ENCODE measurements at regions not wholly inside any gene's neighbourhood (a gene's known extent, or its start where the extent isn't known, plus 50 kb on each side); places are given as distances from the start of the nearest gene placed in this dataset.

GRCh38 chr11:16448123-16448717 lies 91.9 kb upstream of the SOX6 start:
- no peak overlapping the region for H3K27ac ChIP-seq
- TF ChIP-seq, protein P1, sequence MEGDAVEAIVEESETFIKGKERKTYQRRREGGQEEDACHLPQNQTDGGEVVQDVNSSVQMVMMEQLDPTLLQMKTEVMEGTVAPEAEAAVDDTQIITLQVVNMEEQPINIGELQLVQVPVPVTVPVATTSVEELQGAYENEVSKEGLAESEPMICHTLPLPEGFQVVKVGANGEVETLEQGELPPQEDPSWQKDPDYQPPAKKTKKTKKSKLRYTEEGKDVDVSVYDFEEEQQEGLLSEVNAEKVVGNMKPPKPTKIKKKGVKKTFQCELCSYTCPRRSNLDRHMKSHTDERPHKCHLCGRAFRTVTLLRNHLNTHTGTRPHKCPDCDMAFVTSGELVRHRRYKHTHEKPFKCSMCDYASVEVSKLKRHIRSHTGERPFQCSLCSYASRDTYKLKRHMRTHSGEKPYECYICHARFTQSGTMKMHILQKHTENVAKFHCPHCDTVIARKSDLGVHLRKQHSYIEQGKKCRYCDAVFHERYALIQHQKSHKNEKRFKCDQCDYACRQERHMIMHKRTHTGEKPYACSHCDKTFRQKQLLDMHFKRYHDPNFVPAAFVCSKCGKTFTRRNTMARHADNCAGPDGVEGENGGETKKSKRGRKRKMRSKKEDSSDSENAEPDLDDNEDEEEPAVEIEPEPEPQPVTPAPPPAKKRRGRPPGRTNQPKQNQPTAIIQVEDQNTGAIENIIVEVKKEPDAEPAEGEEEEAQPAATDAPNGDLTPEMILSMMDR (conservative IDR thresholded peaks at IDR 0.05), result no peak
- TF ChIP-seq ZFX (IDR thresholded peaks at IDR 0.05), result no peak

DNA sequence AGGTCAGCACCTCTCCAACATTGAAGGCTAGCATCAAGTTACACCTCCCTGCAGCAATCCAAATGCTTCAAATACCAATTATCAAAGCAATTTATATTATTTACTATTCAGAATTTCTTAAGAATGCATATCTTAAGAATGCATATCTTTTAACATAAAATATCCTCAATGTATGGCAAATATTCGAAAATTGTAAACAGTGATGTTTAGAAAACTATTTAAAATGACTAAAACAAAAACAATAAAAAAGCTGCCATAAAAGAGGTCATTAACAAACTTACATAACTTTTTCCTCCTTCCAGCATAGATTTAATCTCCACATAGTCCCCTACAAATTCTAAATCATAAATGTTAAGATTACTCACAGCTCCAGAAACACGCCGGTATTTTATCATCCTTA lies 85.1 kb upstream of the SOX6 start:
- no peak overlapping the region for H3K27ac ChIP-seq
- TF ChIP-seq, protein P1 (conservative IDR thresholded peaks at IDR 0.05), result no peak
- TF ChIP-seq ZFX (IDR thresholded peaks at IDR 0.05), result no peak

- TF ChIP-seq ZFX (IDR thresholded peaks at IDR 0.05), result no peak
- TF ChIP-seq, protein P1 (conservative IDR thresholded peaks at IDR 0.05), result no peak
- no peak overlapping the region for H3K27ac ChIP-seq
These were observed 83.8 kb upstream of the SOX6 start for GRCh38 chr11:16440136-16440535.

- TF ChIP-seq, protein P1 (conservative IDR thresholded peaks at IDR 0.05), result no peak
- no peak for TF ChIP-seq ZFX (IDR thresholded peaks at IDR 0.05)
- H3K27ac ChIP-seq, result no peak overlapping the region
These were observed 77.7 kb upstream of the SOX6 start for GRCh38 chr11:16434036-16434435.

DNA sequence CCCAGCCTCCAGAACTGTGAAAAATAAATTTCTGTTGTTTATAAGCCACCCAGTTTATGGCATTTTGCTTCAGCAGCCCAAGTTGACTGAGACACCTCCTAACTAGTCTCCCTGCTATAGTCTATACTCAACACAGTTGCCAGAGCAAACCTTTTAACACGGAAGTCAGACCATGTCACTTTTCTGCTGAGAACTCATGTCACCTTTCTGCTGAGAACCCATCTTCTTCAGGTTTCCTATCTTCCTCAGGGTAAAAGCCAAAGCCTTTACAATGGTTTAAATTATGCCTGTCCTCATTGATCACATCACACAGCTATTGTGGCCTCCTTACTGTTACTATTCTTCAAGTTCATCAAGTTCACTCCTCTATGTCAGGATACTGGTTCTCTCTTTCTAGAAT lies 74.3 kb upstream of the SOX6 start:
- TF ChIP-seq, protein P1 (conservative IDR thresholded peaks at IDR 0.05), result no peak
- no peak for TF ChIP-seq ZFX (IDR thresholded peaks at IDR 0.05)
- no peak overlapping the region for H3K27ac ChIP-seq

- no peak for TF ChIP-seq ZFX (IDR thresholded peaks at IDR 0.05)
- TF ChIP-seq, protein P1 (conservative IDR thresholded peaks at IDR 0.05), result no peak
- no peak overlapping the region for H3K27ac ChIP-seq
These were observed 65.5 kb upstream of the SOX6 start for GRCh38 chr11:16421826-16422225.

- H3K27ac ChIP-seq, result no peak overlapping the region
- TF ChIP-seq, protein P1 (conservative IDR thresholded peaks at IDR 0.05), result no peak
- no peak for TF ChIP-seq ZFX (IDR thresholded peaks at IDR 0.05)
These were observed 62.2 kb upstream of the SOX6 start for GRCh38 chr11:16418428-16419097.
